Hepatocyte (in vitro differentiated cells): ENCODE measurements at regions not wholly inside any gene's neighbourhood (a gene's known extent, or its start where the extent isn't known, plus 50 kb on each side); places are given as distances from the start of the nearest gene placed in this dataset.

Experiments used
- DNase-seq: peaks from one replicate; pipeline ENCODE4 v3.0.0-alpha.2; 2016; ENCODE audit warnings: low spot score
- H2AFZ ChIP-seq: fragments of 200-600 bp; sonication (generic); 2 replicates; pipeline ENCODE4 v1.6.0; 2016; ENCODE audit warnings: antibody characterized with exemption, mild to moderate bottlenecking
- H3K27ac ChIP-seq: fragments of 200-600 bp; sonication (generic); 2 replicates; pipeline ENCODE4 v1.5.1; 2016; ENCODE audit warnings: mild to moderate bottlenecking
- H3K27me3 ChIP-seq: fragments of 200-600 bp; sonication (generic); 2 replicates; pipeline ENCODE4 v1.6.1; 2016
- H3K36me3 ChIP-seq: fragments of 200-600 bp; sonication (generic); replicated peaks from 2 replicates; pipeline ENCODE4 v1.5.1; 2016; ENCODE audit warnings: low read depth; ENCODE audit not compliant: insufficient read depth
- H3K4me1 ChIP-seq: fragments of 200-600 bp; sonication (generic); 2 replicates; pipeline ENCODE4 v1.5.1; 2016; ENCODE audit warnings: mild to moderate bottlenecking, moderate library complexity; ENCODE audit not compliant: insufficient read depth
- H3K4me2 ChIP-seq: fragments of 200-600 bp; sonication (generic); 2 replicates; pipeline ENCODE4 v1.6.0; 2016
- H3K4me3 ChIP-seq: fragments of 200-600 bp; sonication (generic); 2 replicates; pipeline ENCODE4 v1.5.1; 2016; ENCODE audit warnings: mild to moderate bottlenecking
- H3K79me2 ChIP-seq: fragments of 200-600 bp; sonication (generic); 2 replicates; pipeline ENCODE4 v1.6.0; 2017; ENCODE audit warnings: mild to moderate bottlenecking
- H3K9me2 ChIP-seq: fragments of 200-600 bp; sonication (generic); replicated peaks from 2 replicates; pipeline ENCODE4 v1.6.0; 2017; ENCODE audit warnings: mild to moderate bottlenecking; ENCODE audit not compliant: insufficient read depth
- H3K9me3 ChIP-seq: fragments of 200-600 bp; sonication (generic); 2 replicates; pipeline ENCODE4 v1.5.1; 2016; ENCODE audit warnings: low read depth, mild to moderate bottlenecking
- H4K20me1 ChIP-seq: fragments of 200-600 bp; sonication (generic); 2 replicates; pipeline ENCODE4 v1.6.0; 2016; ENCODE audit warnings: mild to moderate bottlenecking; ENCODE audit not compliant: insufficient read depth, poor library complexity, severe bottlenecking
- CTCF ChIP-seq: fragments of 200-600 bp; sonication (generic); IDR thresholded peaks from 2 replicates; pipeline ENCODE4 v1.5.1; 2016; ENCODE audit warnings: antibody characterized with exemption, mild to moderate bottlenecking; ENCODE audit not compliant: poor library complexity
- EZH2 ChIP-seq: fragments of 200-600 bp; sonication (generic); IDR thresholded peaks from 2 replicates; pipeline ENCODE4 v1.6.1; 2016; ENCODE audit warnings: antibody characterized with exemption, mild to moderate bottlenecking, borderline replicate concordance
- EZH2phosphoT487 ChIP-seq: fragments of 200-600 bp; sonication (generic); IDR thresholded peaks from one replicate; pipeline ENCODE4 v1.6.1; 2018; ENCODE audit warnings: antibody characterized with exemption, mild to moderate bottlenecking, low read depth, moderate library complexity; ENCODE audit not compliant: unreplicated experiment, severe bottlenecking
- WGBS: methylation state at CpG from one replicate; pipeline ENCODE4 v1.1.6; 2016; ENCODE audit warnings: low lambda C conversion rate; ENCODE audit errors: missing lambda C conversion rate; 5-methylcytosine and 5-hydroxymethylcytosine counted together

GRCh38 chr3:35438101-35438500 lies 201.2 kb upstream of the ARPP21 start:
- H3K27me3 ChIP-seq, result no peaks in the 10 kb centered on the region
- H3K79me2 ChIP-seq, result no peaks in the 10 kb centered on the region
- H3K27ac ChIP-seq, result peak overlapping the region; percentile 29
- DNase-seq, result no peak
- no peak overlapping the region for H3K4me2 ChIP-seq
- 59% methylated on average over 1 of the region's 1 CpG for WGBS
- no peaks in the 10 kb centered on the region for H3K36me3 ChIP-seq
- no peak overlapping the region for H3K4me3 ChIP-seq
- peaks cover 16% of the 10 kb centered on the region for H3K4me1 ChIP-seq
- TF ChIP-seq EZH2 (no peak), EZH2phosphoT487 (no peak), CTCF (no peak)
- no peaks in the 10 kb centered on the region for H3K9me3 ChIP-seq
- no peaks in the 10 kb centered on the region for H3K9me2 ChIP-seq
- no peaks in the 10 kb centered on the region for H4K20me1 ChIP-seq
- no peak overlapping the region for H2AFZ ChIP-seq

- Histone ChIP-seq H3K36me3 (no peaks in the 10 kb centered on the region), H3K9me2 (no peaks in the 10 kb centered on the region), H3K4me1 (peaks cover 16% of the 10 kb centered on the region), H3K9me3 (no peaks in the 10 kb centered on the region), H3K4me3 (no peak overlapping the region), H3K27me3 (no peaks in the 10 kb centered on the region), H3K27ac (peak overlapping the region; percentile 73), H4K20me1 (no peaks in the 10 kb centered on the region), H2AFZ (no peak overlapping the region), H3K4me2 (no peak overlapping the region), H3K79me2 (no peaks in the 10 kb centered on the region)
- WGBS, result 81% methylated on average over 5 of the region's 5 CpGs
- TF ChIP-seq EZH2phosphoT487 (no peak), EZH2 (no peak), CTCF (no peak)
- peak; percentile 11 for DNase-seq
Observed at GRCh38 chr3:35439663-35440062, 199.7 kb upstream of the ARPP21 start.

GRCh38 chr3:35440826-35441225 lies 198.5 kb upstream of the ARPP21 start:
- no peaks in the 10 kb centered on the region for H3K27me3 ChIP-seq
- no peak for DNase-seq
- H3K79me2 ChIP-seq, result no peaks in the 10 kb centered on the region
- TF ChIP-seq EZH2phosphoT487 (no peak), CTCF (no peak), EZH2 (no peak)
- peak overlapping the region; percentile 22 for H3K27ac ChIP-seq
- H3K4me1 ChIP-seq, result peaks cover 16% of the 10 kb centered on the region
- H3K4me3 ChIP-seq, result no peak overlapping the region
- H3K9me3 ChIP-seq, result no peaks in the 10 kb centered on the region
- no peak overlapping the region for H3K4me2 ChIP-seq
- no peaks in the 10 kb centered on the region for H3K9me2 ChIP-seq
- H2AFZ ChIP-seq, result no peak overlapping the region
- no peaks in the 10 kb centered on the region for H3K36me3 ChIP-seq
- H4K20me1 ChIP-seq, result no peaks in the 10 kb centered on the region

GRCh38 chr3:35446896-35447295 lies 192.4 kb upstream of the ARPP21 start:
- Histone ChIP-seq H3K4me1 (no peaks in the 10 kb centered on the region), H3K4me3 (no peak overlapping the region), H3K9me3 (no peaks in the 10 kb centered on the region), H3K9me2 (no peaks in the 10 kb centered on the region), H3K27me3 (no peaks in the 10 kb centered on the region), H3K79me2 (no peaks in the 10 kb centered on the region), H3K36me3 (no peaks in the 10 kb centered on the region), H3K4me2 (no peak overlapping the region), H3K27ac (no peak overlapping the region), H4K20me1 (no peaks in the 10 kb centered on the region), H2AFZ (no peak overlapping the region)
- WGBS, result 88% methylated on average over 2 of the region's 2 CpGs
- TF ChIP-seq CTCF, result no peak
- no peak for TF ChIP-seq EZH2
- TF ChIP-seq EZH2phosphoT487, result no peak
- no peak for DNase-seq
